ENCODE measurements at regions not wholly inside any gene's neighbourhood (a gene's known extent, or its start where the extent isn't known, plus 50 kb on each side); places are given as distances from the start of the nearest gene placed in this dataset.

GRCh38 chr21:18951271-18952038 lies 547.9 kb upstream of the TMPRSS15 start:
- H3K9me3 ChIP-seq (ENCODE audit: control insufficient read depth, insufficient read depth, low read depth, low read length), result no peaks in the 10 kb centered on the region
- no peaks in the 10 kb centered on the region for H3K27me3 ChIP-seq (ENCODE audit: control insufficient read depth, insufficient read depth, low read length)
- H3K36me3 ChIP-seq (ENCODE audit: control insufficient read depth, insufficient read depth, low read length), result no peaks in the 10 kb centered on the region
- DNase-seq (ENCODE audit: low read depth, low spot score) (peak; percentile 1), ATAC-seq (no peak)
- ChIA-PET CTCF (no interaction called here), POLR2A (no interaction called here)
- intact Hi-C loops (cut with micrococcal nuclease; ENCODE audit: unreplicated experiment), result no loop called here
- H3K4me3 ChIP-seq (ENCODE audit: low read depth in 2 of 2, low read length in 2 of 2), result no peak overlapping the region
- H3K4me1 ChIP-seq (ENCODE audit: control insufficient read depth, insufficient read depth, low read length), result no peaks in the 10 kb centered on the region
- in situ Hi-C loops (cut with HindIII; ENCODE audit: low pct_unique_long_range_greater_than_20kb, low sequenced_read_pairs), result no loop called here
- H3K27ac ChIP-seq (ENCODE audit: low read length), result no peak overlapping the region
- no peak for TF ChIP-seq POLR2AphosphoS5 (IDR thresholded peaks at IDR 0.05; ENCODE audit: low read depth, low read length)
- no peak for TF ChIP-seq SIN3A (IDR thresholded peaks at IDR 0.05; ENCODE audit: borderline replicate concordance, insufficient read depth, low read depth, low read length)
- peak; percentile 66 for TF ChIP-seq CTCF (IDR thresholded peaks at IDR 0.05)
- BruUV-seq (replicated peaks), result no TSS peak

GRCh38 chr21:18954441-18954844 lies 550.9 kb upstream of the TMPRSS15 start:
- H3K4me3 ChIP-seq (ENCODE audit: low read depth in 2 of 2, low read length in 2 of 2), result no peak overlapping the region
- BruUV-seq (replicated peaks), result no TSS peak

More at GRCh38 chr21:18954441-18954844, 550.9 kb upstream of the TMPRSS15 start:
- ChIA-PET POLR2A (no interaction called here), CTCF (no interaction called here)
- Histone ChIP-seq H3K9me3 (ENCODE audit: control insufficient read depth, insufficient read depth, low read depth, low read length) (no peaks in the 10 kb centered on the region), H3K27me3 (ENCODE audit: control insufficient read depth, insufficient read depth, low read length) (no peaks in the 10 kb centered on the region), H3K4me1 (ENCODE audit: control insufficient read depth, insufficient read depth, low read length) (no peaks in the 10 kb centered on the region), H3K36me3 (ENCODE audit: control insufficient read depth, insufficient read depth, low read length) (no peaks in the 10 kb centered on the region), H3K27ac (ENCODE audit: low read length) (no peak overlapping the region)
- ATAC-seq (no peak), DNase-seq (ENCODE audit: low read depth, low spot score) (no peak)
- intact Hi-C loops (cut with micrococcal nuclease; ENCODE audit: unreplicated experiment) (no loop called here), in situ Hi-C loops (cut with HindIII; ENCODE audit: low pct_unique_long_range_greater_than_20kb, low sequenced_read_pairs) (no loop called here)
- TF ChIP-seq POLR2AphosphoS5 (IDR thresholded peaks at IDR 0.05; ENCODE audit: low read depth, low read length) (no peak), SIN3A (IDR thresholded peaks at IDR 0.05; ENCODE audit: borderline replicate concordance, insufficient read depth, low read depth, low read length) (no peak), CTCF (IDR thresholded peaks at IDR 0.05) (no peak), TCF7L2 (IDR thresholded peaks at IDR 0.05; ENCODE audit: low read depth, low read length) (no peak), REST (IDR thresholded peaks at IDR 0.05; ENCODE audit: insufficient read depth in 1 of 2, low read depth in 2 of 2, low read length in 1 of 2) (no peak)
